Central memory CD4-positive, alpha-beta T cell (primary cell): ENCODE measurements at regions not wholly inside any gene's neighbourhood (a gene's known extent, or its start where the extent isn't known, plus 50 kb on each side); places are given as distances from the start of the nearest gene placed in this dataset.

ENCODE experiments used
- DNase-seq: peaks from one replicate; pipeline ENCODE4 v3.0.0; 2022

- DNase-seq, result no peak
Observed at GRCh38 chr12:19963972-19964371, 404.4 kb upstream of the PDE3A start.

- DNase-seq, result no peak
Observed at GRCh38 chr12:19964549-19964948, 403.8 kb upstream of the PDE3A start.

- no peak for DNase-seq
Observed at GRCh38 chr12:19965196-19966038, 402.9 kb upstream of the PDE3A start.

GRCh38 chr12:19967001-19967400 lies 401.3 kb upstream of the PDE3A start:
- DNase-seq, result no peak

GRCh38 chr12:19967431-19967830 lies 400.9 kb upstream of the PDE3A start:
- DNase-seq, result no peak

- DNase-seq, result no peak
Observed at GRCh38 chr12:19970116-19970515, 398.2 kb upstream of the PDE3A start.

- no peak for DNase-seq
Observed at GRCh38 chr12:19970821-19971220, 397.5 kb upstream of the PDE3A start.

GRCh38 chr12:19971361-19972280 lies 396.7 kb upstream of the PDE3A start:
- DNase-seq, result no peak

GRCh38 chr12:19972325-19973288 lies 395.7 kb upstream of the PDE3A start:
- no peak for DNase-seq

GRCh38 chr12:19978193-19978592 lies 390.1 kb upstream of the PDE3A start:
- DNase-seq, result no peak

GRCh38 chr12:19979584-19979983 lies 388.8 kb upstream of the PDE3A start:
- DNase-seq, result no peak

GRCh38 chr12:19981944-19982343 lies 386.4 kb upstream of the PDE3A start:
- no peak for DNase-seq

GRCh38 chr12:19988001-19988400 lies 380.3 kb upstream of the PDE3A start:
- DNase-seq, result no peak

- no peak for DNase-seq
Observed at GRCh38 chr12:19988459-19988873, 379.9 kb upstream of the PDE3A start.

- DNase-seq, result no peak
Observed at GRCh38 chr12:19988948-19989347, 379.4 kb upstream of the PDE3A start.

- no peak for DNase-seq
Observed at GRCh38 chr12:19991146-19991545, 377.2 kb upstream of the PDE3A start.

- DNase-seq, result no peak
Observed at GRCh38 chr12:19992311-19992710, 376.0 kb upstream of the PDE3A start.

GRCh38 chr12:19994968-19995367 lies 373.4 kb upstream of the PDE3A start:
- no peak for DNase-seq

GRCh38 chr12:19997656-19998400 lies 370.5 kb upstream of the PDE3A start:
- no peak for DNase-seq

GRCh38 chr12:19998411-19998810 lies 369.9 kb upstream of the PDE3A start:
- no peak for DNase-seq

- no peak for DNase-seq
Observed at GRCh38 chr12:19998961-19999804, 369.2 kb upstream of the PDE3A start.
